ENCODE measurements at regions not wholly inside any gene's neighbourhood (a gene's known extent, or its start where the extent isn't known, plus 50 kb on each side); places are given as distances from the start of the nearest gene placed in this dataset.

- DNase-seq: no peak
- H3K79me2 ChIP-seq (ENCODE audit: low read length): no peaks in the 10 kb centered on the region
- H3K4me1 ChIP-seq (ENCODE audit: low read length): no peaks in the 10 kb centered on the region
Observed at GRCh38 chr11:91698845-91699244, 525.8 kb upstream of the FAT3 start.

GRCh38 chr11:91694331-91694730, 530.3 kb upstream of the FAT3 start:
- Histone ChIP-seq H3K27ac (ENCODE audit: low read length) (no peak overlapping the region), H3K79me2 (ENCODE audit: low read length) (no peaks in the 10 kb centered on the region), H2AFZ (ENCODE audit: low read length) (no peak overlapping the region), H3K4me2 (ENCODE audit: low read depth, low read length) (no peak overlapping the region), H3K27me3 (replicated peaks; ENCODE audit: insufficient read depth, low read length) (no peaks in the 10 kb centered on the region), H3K36me3 (replicated peaks; ENCODE audit: insufficient read depth, low read length) (no peaks in the 10 kb centered on the region), H4K20me1 (ENCODE audit: insufficient read depth, low read length) (no peaks in the 10 kb centered on the region), H3K4me1 (ENCODE audit: low read length) (no peaks in the 10 kb centered on the region), H3K9ac (ENCODE audit: low read length) (no peak overlapping the region), H3K4me3 (ENCODE audit: low read length) (no peak overlapping the region), H3K9me2 (replicated peaks; ENCODE audit: insufficient read depth, low read length) (no peaks in the 10 kb centered on the region), H3K9me3 (replicated peaks; ENCODE audit: insufficient read depth, low read length) (no peaks in the 10 kb centered on the region), H3F3A (ENCODE audit: insufficient read depth, low read length) (no peaks in the 10 kb centered on the region)
- DNase-seq: no peak
- TF ChIP-seq EZH2phosphoT487 (IDR thresholded peaks at IDR 0.05; ENCODE audit: low read length) (no peak), EZH2 (optimal IDR thresholded peaks at IDR 0.05; ENCODE audit: low read depth, low read length) (no peak)
- TF ChIP-seq, protein P1, sequence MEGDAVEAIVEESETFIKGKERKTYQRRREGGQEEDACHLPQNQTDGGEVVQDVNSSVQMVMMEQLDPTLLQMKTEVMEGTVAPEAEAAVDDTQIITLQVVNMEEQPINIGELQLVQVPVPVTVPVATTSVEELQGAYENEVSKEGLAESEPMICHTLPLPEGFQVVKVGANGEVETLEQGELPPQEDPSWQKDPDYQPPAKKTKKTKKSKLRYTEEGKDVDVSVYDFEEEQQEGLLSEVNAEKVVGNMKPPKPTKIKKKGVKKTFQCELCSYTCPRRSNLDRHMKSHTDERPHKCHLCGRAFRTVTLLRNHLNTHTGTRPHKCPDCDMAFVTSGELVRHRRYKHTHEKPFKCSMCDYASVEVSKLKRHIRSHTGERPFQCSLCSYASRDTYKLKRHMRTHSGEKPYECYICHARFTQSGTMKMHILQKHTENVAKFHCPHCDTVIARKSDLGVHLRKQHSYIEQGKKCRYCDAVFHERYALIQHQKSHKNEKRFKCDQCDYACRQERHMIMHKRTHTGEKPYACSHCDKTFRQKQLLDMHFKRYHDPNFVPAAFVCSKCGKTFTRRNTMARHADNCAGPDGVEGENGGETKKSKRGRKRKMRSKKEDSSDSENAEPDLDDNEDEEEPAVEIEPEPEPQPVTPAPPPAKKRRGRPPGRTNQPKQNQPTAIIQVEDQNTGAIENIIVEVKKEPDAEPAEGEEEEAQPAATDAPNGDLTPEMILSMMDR (IDR thresholded peaks at IDR 0.05; ENCODE audit: low read length): no peak

More at GRCh38 chr11:91698845-91699244, 525.8 kb upstream of the FAT3 start:
- Histone ChIP-seq H4K20me1 (ENCODE audit: insufficient read depth, low read length) (no peaks in the 10 kb centered on the region), H3K36me3 (replicated peaks; ENCODE audit: insufficient read depth, low read length) (no peaks in the 10 kb centered on the region), H3K9ac (ENCODE audit: low read length) (no peak overlapping the region), H3F3A (ENCODE audit: insufficient read depth, low read length) (no peaks in the 10 kb centered on the region), H3K27ac (ENCODE audit: low read length) (no peak overlapping the region), H3K9me3 (replicated peaks; ENCODE audit: insufficient read depth, low read length) (no peaks in the 10 kb centered on the region), H3K4me3 (ENCODE audit: low read length) (no peak overlapping the region), H2AFZ (ENCODE audit: low read length) (no peak overlapping the region), H3K27me3 (replicated peaks; ENCODE audit: insufficient read depth, low read length) (no peaks in the 10 kb centered on the region), H3K4me2 (ENCODE audit: low read depth, low read length) (no peak overlapping the region), H3K9me2 (replicated peaks; ENCODE audit: insufficient read depth, low read length) (no peaks in the 10 kb centered on the region)
- TF ChIP-seq EZH2 (optimal IDR thresholded peaks at IDR 0.05; ENCODE audit: low read depth, low read length) (no peak), EZH2phosphoT487 (IDR thresholded peaks at IDR 0.05; ENCODE audit: low read length) (no peak)
- TF ChIP-seq, protein P1 (IDR thresholded peaks at IDR 0.05; ENCODE audit: low read length): no peak

DNA sequence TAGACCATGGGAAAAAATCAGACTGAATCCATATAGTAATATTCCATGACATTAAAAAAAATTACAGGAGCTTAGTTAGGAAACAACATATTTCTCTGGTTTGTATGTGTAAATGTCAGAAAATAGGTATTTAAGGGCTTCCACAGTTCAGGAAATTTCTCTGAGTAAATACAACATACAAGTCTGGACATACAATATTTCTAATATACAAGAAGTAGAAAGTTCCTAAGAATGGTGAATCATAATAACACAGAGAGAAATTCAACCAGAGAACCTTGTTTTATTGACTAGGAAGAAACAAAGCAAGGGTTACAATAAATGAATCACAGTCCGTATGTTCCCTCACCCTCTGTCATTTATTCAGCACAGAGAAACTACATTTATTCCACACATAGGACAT, 532.7 kb upstream of the FAT3 start:
- Histone ChIP-seq H3K79me2 (ENCODE audit: low read length) (no peaks in the 10 kb centered on the region), H3F3A (ENCODE audit: insufficient read depth, low read length) (no peaks in the 10 kb centered on the region), H3K9me2 (replicated peaks; ENCODE audit: insufficient read depth, low read length) (no peaks in the 10 kb centered on the region), H3K27ac (ENCODE audit: low read length) (no peak overlapping the region), H3K27me3 (replicated peaks; ENCODE audit: insufficient read depth, low read length) (no peaks in the 10 kb centered on the region), H3K4me3 (ENCODE audit: low read length) (no peak overlapping the region), H3K4me2 (ENCODE audit: low read depth, low read length) (no peak overlapping the region), H3K9me3 (replicated peaks; ENCODE audit: insufficient read depth, low read length) (no peaks in the 10 kb centered on the region), H2AFZ (ENCODE audit: low read length) (no peak overlapping the region), H3K36me3 (replicated peaks; ENCODE audit: insufficient read depth, low read length) (no peaks in the 10 kb centered on the region), H3K4me1 (ENCODE audit: low read length) (no peaks in the 10 kb centered on the region), H4K20me1 (ENCODE audit: insufficient read depth, low read length) (no peaks in the 10 kb centered on the region), H3K9ac (ENCODE audit: low read length) (no peak overlapping the region)
- TF ChIP-seq, protein P1 (IDR thresholded peaks at IDR 0.05; ENCODE audit: low read length): no peak
- TF ChIP-seq EZH2phosphoT487 (IDR thresholded peaks at IDR 0.05; ENCODE audit: low read length) (no peak), EZH2 (optimal IDR thresholded peaks at IDR 0.05; ENCODE audit: low read depth, low read length) (no peak)
- DNase-seq: no peak
